Stomach (tissue), 4 donors: ENCODE measurements at regions not wholly inside any gene's neighbourhood (a gene's known extent, or its start where the extent isn't known, plus 50 kb on each side); places are given as distances from the start of the nearest gene placed in this dataset.

Experiments
- POLR2AphosphoS5 ChIP-seq, 3 donors: sonication (generic); formaldehyde crosslinking; IDR thresholded peaks; one replicate each; pipeline ENCODE4 v1.6.1; 2016; ENCODE audit warnings: antibody characterized with exemption in 3 of 3
- TF ChIP-seq, protein P1 (sequence below), 7 experiments: fragments of 450-650 bp in 4 of 7; fragments of 200-600 bp in 3 of 7; sonication (generic) in 3 of 7; IDR thresholded peaks; one replicate each; pipeline ENCODE4 v1.5.1; 2016 to 2019; ENCODE audit warnings: antibody characterized with exemption in 7 of 7, control low read depth in 2 of 7, mild to moderate bottlenecking in 1 of 7

DNA sequence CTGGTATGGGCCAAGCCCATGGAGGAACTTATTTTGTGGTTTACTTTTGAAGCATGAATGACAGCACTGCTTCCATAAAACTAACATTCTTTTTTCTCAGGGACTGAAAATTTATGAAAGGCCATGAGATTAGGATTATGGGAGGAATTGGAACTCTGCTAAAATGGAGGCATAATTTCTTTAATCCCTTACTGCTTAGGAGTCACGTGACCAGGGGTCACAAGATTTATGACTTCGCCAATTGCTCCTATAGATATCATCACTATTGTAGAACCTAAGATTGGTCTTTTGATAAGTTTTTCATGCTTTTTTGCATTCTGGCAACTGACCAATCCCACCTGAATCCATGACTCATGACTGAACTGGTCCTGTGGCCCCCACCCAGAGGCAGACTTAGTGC lies 495.7 kb upstream of the VRK2 start:
- no peak for TF ChIP-seq POLR2AphosphoS5 (IDR thresholded peaks at IDR 0.05)
- TF ChIP-seq, protein P1, sequence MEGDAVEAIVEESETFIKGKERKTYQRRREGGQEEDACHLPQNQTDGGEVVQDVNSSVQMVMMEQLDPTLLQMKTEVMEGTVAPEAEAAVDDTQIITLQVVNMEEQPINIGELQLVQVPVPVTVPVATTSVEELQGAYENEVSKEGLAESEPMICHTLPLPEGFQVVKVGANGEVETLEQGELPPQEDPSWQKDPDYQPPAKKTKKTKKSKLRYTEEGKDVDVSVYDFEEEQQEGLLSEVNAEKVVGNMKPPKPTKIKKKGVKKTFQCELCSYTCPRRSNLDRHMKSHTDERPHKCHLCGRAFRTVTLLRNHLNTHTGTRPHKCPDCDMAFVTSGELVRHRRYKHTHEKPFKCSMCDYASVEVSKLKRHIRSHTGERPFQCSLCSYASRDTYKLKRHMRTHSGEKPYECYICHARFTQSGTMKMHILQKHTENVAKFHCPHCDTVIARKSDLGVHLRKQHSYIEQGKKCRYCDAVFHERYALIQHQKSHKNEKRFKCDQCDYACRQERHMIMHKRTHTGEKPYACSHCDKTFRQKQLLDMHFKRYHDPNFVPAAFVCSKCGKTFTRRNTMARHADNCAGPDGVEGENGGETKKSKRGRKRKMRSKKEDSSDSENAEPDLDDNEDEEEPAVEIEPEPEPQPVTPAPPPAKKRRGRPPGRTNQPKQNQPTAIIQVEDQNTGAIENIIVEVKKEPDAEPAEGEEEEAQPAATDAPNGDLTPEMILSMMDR (IDR thresholded peaks at IDR 0.05) = no peak
